PC-9 (cell line): ENCODE measurements at regions not wholly inside any gene's neighbourhood (a gene's known extent, or its start where the extent isn't known, plus 50 kb on each side); places are given as distances from the start of the nearest gene placed in this dataset.

Experiments used
- BruUV-seq: library from RNA; stranded (reverse); fragments of 400-500 nt; replicated peaks from 2 replicates; lab custom pipeline; 2021; lab: Mats Ljungman, UMichigan
- CTCF ChIA-PET: fragments of 300-600 bp; sonication (Branson Sonifier 250); formaldehyde crosslinking; loops from one replicate; lab custom pipeline; 2022; ENCODE audit warnings: antibody characterized with exemption; lab: Charles Lee
- POLR2A ChIA-PET: fragments of 300-600 bp; sonication (Branson Sonifier 250); formaldehyde crosslinking; loops from one replicate; lab custom pipeline; 2022; ENCODE audit warnings: antibody characterized with exemption; ENCODE audit not compliant: unreplicated experiment; lab: Charles Lee
- DNase-seq, 2 experiments: peaks; one replicate each; pipeline versions ENCODE4 v3.0.0 to v3.0.0-alpha.2; 2015 to 2022; ENCODE audit warnings: mixed read lengths in 1 of 2
- H2AFZ ChIP-seq: fragments of 200-600 bp; sonication (generic); 2 replicates; pipeline ENCODE4 v1.8.1; 2017; ENCODE audit warnings: antibody characterized with exemption
- H3F3A ChIP-seq: fragments of 200-600 bp; sonication (generic); 2 replicates; pipeline ENCODE4 v1.8.1; 2017; ENCODE audit warnings: antibody characterized with exemption, mild to moderate bottlenecking, low read depth; ENCODE audit not compliant: insufficient read depth
- H3K27ac ChIP-seq: fragments of 200-600 bp; sonication (generic); 2 replicates; pipeline ENCODE4 v1.6.1; 2016; ENCODE audit warnings: mixed run types
- H3K27me3 ChIP-seq: fragments of 200-600 bp; sonication (generic); 2 replicates; pipeline ENCODE4 v1.6.1; 2016; ENCODE audit warnings: low read depth, mixed run types; ENCODE audit not compliant: insufficient read depth
- H3K36me3 ChIP-seq: fragments of 200-600 bp; sonication (generic); 2 replicates; pipeline ENCODE4 v1.6.1; 2016; ENCODE audit warnings: low read depth, mixed run types
- H3K4me1 ChIP-seq: fragments of 200-600 bp; sonication (generic); replicated peaks from 2 replicates; pipeline ENCODE4 v1.6.1; 2016; ENCODE audit warnings: mixed run types; ENCODE audit not compliant: insufficient read depth
- H3K4me2 ChIP-seq: fragments of 200-600 bp; sonication (generic); 2 replicates; pipeline ENCODE4 v1.6.1; 2017; ENCODE audit warnings: mixed run types
- H3K4me3 ChIP-seq: fragments of 200-600 bp; sonication (generic); 2 replicates; pipeline ENCODE4 v1.6.1; 2016; ENCODE audit warnings: mixed run types
- H3K79me2 ChIP-seq: fragments of 200-600 bp; sonication (generic); 2 replicates; pipeline ENCODE4 v1.6.1; 2017; ENCODE audit warnings: low read depth, mixed run types
- H3K9me2 ChIP-seq: fragments of 200-600 bp; sonication (generic); 2 replicates; pipeline ENCODE4 v1.8.1; 2017; ENCODE audit warnings: mild to moderate bottlenecking; ENCODE audit not compliant: insufficient read depth
- H3K9me3 ChIP-seq: fragments of 200-600 bp; sonication (generic); 2 replicates; pipeline ENCODE4 v1.8.1; 2016; ENCODE audit warnings: low read depth; ENCODE audit not compliant: insufficient read depth
- H4K20me1 ChIP-seq: fragments of 200-600 bp; sonication (generic); 2 replicates; pipeline ENCODE4 v1.8.1; 2017; ENCODE audit not compliant: insufficient read depth
- EZH2 ChIP-seq: fragments of 200-600 bp; sonication (generic); IDR thresholded peaks from 2 replicates; pipeline ENCODE4 v1.8.0; 2017; ENCODE audit warnings: antibody characterized with exemption, low read depth
- intact Hi-C: fragments of 100-400 bp; cut with micrococcal nuclease; formaldehyde crosslinking; loops from one replicate; pipeline ENCODE4 v1.10.0; 2022; ENCODE audit not compliant: unreplicated experiment
- TF ChIP-seq, protein P1 (sequence below): fragments of 200-600 bp; sonication (generic); conservative IDR thresholded peaks from 2 replicates; pipeline ENCODE4 v1.6.1; 2017; ENCODE audit warnings: mixed run types, antibody characterized with exemption, mild to moderate bottlenecking, moderate library complexity

GRCh38 chr4:165663411-165663810 is 209.6 kb upstream of the TLL1 start:
- Histone ChIP-seq H3K4me3 (no peak overlapping the region), H4K20me1 (no peaks in the 10 kb centered on the region), H3K4me2 (no peak overlapping the region), H3K79me2 (no peaks in the 10 kb centered on the region), H2AFZ (no peak overlapping the region), H3K9me3 (no peaks in the 10 kb centered on the region), H3K36me3 (no peaks in the 10 kb centered on the region), H3K4me1 (no peaks in the 10 kb centered on the region), H3F3A (no peaks in the 10 kb centered on the region), H3K27ac (no peak overlapping the region), H3K9me2 (no peaks in the 10 kb centered on the region), H3K27me3 (no peaks in the 10 kb centered on the region)
- no TSS peak for BruUV-seq
- TF ChIP-seq, protein P1, sequence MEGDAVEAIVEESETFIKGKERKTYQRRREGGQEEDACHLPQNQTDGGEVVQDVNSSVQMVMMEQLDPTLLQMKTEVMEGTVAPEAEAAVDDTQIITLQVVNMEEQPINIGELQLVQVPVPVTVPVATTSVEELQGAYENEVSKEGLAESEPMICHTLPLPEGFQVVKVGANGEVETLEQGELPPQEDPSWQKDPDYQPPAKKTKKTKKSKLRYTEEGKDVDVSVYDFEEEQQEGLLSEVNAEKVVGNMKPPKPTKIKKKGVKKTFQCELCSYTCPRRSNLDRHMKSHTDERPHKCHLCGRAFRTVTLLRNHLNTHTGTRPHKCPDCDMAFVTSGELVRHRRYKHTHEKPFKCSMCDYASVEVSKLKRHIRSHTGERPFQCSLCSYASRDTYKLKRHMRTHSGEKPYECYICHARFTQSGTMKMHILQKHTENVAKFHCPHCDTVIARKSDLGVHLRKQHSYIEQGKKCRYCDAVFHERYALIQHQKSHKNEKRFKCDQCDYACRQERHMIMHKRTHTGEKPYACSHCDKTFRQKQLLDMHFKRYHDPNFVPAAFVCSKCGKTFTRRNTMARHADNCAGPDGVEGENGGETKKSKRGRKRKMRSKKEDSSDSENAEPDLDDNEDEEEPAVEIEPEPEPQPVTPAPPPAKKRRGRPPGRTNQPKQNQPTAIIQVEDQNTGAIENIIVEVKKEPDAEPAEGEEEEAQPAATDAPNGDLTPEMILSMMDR = no peak
- TF ChIP-seq EZH2 = no peak
- ChIA-PET CTCF (no interaction called here), POLR2A (no interaction called here)
- no peak for DNase-seq
- intact Hi-C loops = no loop called here

GRCh38 chr4:165666836-165667235 is 206.2 kb upstream of the TLL1 start:
- no peaks in the 10 kb centered on the region for H3K9me2 ChIP-seq
- no peaks in the 10 kb centered on the region for H4K20me1 ChIP-seq
- TF ChIP-seq EZH2 = no peak
- TF ChIP-seq, protein P1 = no peak
- no peak overlapping the region for H3K27ac ChIP-seq
- no peaks in the 10 kb centered on the region for H3K27me3 ChIP-seq
- no TSS peak for BruUV-seq
- H3K9me3 ChIP-seq = no peaks in the 10 kb centered on the region
- POLR2A ChIA-PET = no interaction called here
- no peak overlapping the region for H3K4me3 ChIP-seq
- CTCF ChIA-PET = no interaction called here
- no peak overlapping the region for H3K4me2 ChIP-seq
- no peaks in the 10 kb centered on the region for H3K36me3 ChIP-seq
- H2AFZ ChIP-seq = no peak overlapping the region
- intact Hi-C loops = no loop called here
- no peak for DNase-seq
- no peaks in the 10 kb centered on the region for H3F3A ChIP-seq
- H3K79me2 ChIP-seq = no peaks in the 10 kb centered on the region
- no peaks in the 10 kb centered on the region for H3K4me1 ChIP-seq

DNA sequence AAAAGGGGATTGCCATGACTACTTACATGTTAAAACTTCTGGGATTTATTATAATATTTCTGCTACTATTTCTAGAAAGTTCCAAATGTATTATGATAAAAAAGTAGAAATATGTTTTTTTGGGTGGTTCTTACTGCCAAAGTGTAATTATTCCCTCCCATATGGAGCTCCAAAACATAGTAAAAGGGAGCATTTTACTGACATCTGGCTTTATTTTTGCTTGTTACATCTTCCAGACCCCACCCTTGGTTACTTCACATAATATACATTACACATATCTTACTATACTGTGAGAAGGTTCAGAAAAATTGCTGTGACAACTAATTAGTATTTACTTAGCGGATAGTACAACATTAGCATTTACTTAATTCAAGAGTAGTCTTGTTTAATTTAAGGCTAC is 205.1 kb upstream of the TLL1 start:
- Histone ChIP-seq H3K4me1 (no peaks in the 10 kb centered on the region), H3K9me2 (no peaks in the 10 kb centered on the region), H3K27ac (no peak overlapping the region), H4K20me1 (no peaks in the 10 kb centered on the region), H3K4me2 (no peak overlapping the region), H2AFZ (no peak overlapping the region), H3K9me3 (no peaks in the 10 kb centered on the region), H3K4me3 (no peak overlapping the region), H3K36me3 (no peaks in the 10 kb centered on the region), H3F3A (no peaks in the 10 kb centered on the region), H3K27me3 (no peaks in the 10 kb centered on the region), H3K79me2 (no peaks in the 10 kb centered on the region)
- ChIA-PET POLR2A (no interaction called here), CTCF (no interaction called here)
- intact Hi-C loops = no loop called here
- DNase-seq = no peak
- TF ChIP-seq, protein P1 = no peak
- TF ChIP-seq EZH2 = no peak
- no TSS peak for BruUV-seq
